ENCODE measurements at regions not wholly inside any gene's neighbourhood (a gene's known extent, or its start where the extent isn't known, plus 50 kb on each side); places are given as distances from the start of the nearest gene placed in this dataset.

GRCh38 chr14:31970744-31971143 lies 106.4 kb upstream of the ARHGAP5 start:
- TF ChIP-seq ZNF565 (CRISPR knock-in tag; conservative IDR thresholded peaks at IDR 0.05; ENCODE audit: low read depth), result no peak
- TF ChIP-seq ZFP30 (CRISPR knock-in tag; IDR thresholded peaks at IDR 0.05), result no peak
- no peak for TF ChIP-seq CSDC2 (CRISPR knock-in tag; IDR thresholded peaks at IDR 0.05)
- ATAC-seq, result no peak

DNA sequence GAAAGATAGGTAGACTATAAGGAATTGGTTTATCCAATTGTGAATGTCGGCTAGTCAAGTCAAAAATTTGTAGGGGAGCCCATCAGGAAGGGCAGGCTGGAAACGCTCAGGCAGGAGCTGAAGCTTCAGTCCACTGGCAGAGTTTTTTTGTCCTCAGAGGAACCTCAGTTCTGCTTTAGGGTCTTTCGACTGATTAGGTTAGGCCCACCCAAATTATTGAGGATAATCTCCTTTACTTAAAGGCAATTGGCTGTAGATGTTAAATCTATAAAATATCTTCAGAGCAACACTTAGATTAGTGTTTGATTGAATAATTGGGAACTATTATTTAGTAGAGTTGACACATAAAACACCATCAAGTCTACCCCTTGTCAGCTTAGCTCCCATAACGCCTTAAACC lies 105.5 kb upstream of the ARHGAP5 start:
- TF ChIP-seq ZNF565 (CRISPR knock-in tag; conservative IDR thresholded peaks at IDR 0.05; ENCODE audit: low read depth) (no peak), ZC3H10 (CRISPR knock-in tag; IDR thresholded peaks at IDR 0.05) (no peak), CSDC2 (CRISPR knock-in tag; IDR thresholded peaks at IDR 0.05) (no peak), ZFP30 (CRISPR knock-in tag; IDR thresholded peaks at IDR 0.05) (no peak), ZNF70 (CRISPR knock-in tag; IDR thresholded peaks at IDR 0.05) (no peak), ESRRG (CRISPR knock-in tag; IDR thresholded peaks at IDR 0.05) (no peak), ARNTL (CRISPR knock-in tag; IDR thresholded peaks at IDR 0.05; ENCODE audit: borderline replicate concordance, low read depth) (no peak), GLIS3 (CRISPR knock-in tag; IDR thresholded peaks at IDR 0.05) (no peak), ZNF8 (CRISPR knock-in tag; IDR thresholded peaks at IDR 0.05) (no peak), PPARA (CRISPR knock-in tag; IDR thresholded peaks at IDR 0.05; ENCODE audit: borderline replicate concordance) (no peak)
- TF ChIP-seq, protein P1, sequence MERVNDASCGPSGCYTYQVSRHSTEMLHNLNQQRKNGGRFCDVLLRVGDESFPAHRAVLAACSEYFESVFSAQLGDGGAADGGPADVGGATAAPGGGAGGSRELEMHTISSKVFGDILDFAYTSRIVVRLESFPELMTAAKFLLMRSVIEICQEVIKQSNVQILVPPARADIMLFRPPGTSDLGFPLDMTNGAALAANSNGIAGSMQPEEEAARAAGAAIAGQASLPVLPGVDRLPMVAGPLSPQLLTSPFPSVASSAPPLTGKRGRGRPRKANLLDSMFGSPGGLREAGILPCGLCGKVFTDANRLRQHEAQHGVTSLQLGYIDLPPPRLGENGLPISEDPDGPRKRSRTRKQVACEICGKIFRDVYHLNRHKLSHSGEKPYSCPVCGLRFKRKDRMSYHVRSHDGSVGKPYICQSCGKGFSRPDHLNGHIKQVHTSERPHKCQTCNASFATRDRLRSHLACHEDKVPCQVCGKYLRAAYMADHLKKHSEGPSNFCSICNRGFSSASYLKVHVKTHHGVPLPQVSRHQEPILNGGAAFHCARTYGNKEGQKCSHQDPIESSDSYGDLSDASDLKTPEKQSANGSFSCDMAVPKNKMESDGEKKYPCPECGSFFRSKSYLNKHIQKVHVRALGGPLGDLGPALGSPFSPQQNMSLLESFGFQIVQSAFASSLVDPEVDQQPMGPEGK (CRISPR knock-in tag; IDR thresholded peaks at IDR 0.05; ENCODE audit: borderline replicate concordance), result no peak
- ATAC-seq, result no peak

GRCh38 chr14:31977001-31977556 lies 100.0 kb upstream of the ARHGAP5 start:
- no peak for TF ChIP-seq CSRNP3 (CRISPR knock-in tag; IDR thresholded peaks at IDR 0.05)
- TF ChIP-seq ZC3H10 (CRISPR knock-in tag; IDR thresholded peaks at IDR 0.05), result no peak
- TF ChIP-seq OSR1 (CRISPR knock-in tag; IDR thresholded peaks at IDR 0.05), result no peak
- TF ChIP-seq PPARA (CRISPR knock-in tag; IDR thresholded peaks at IDR 0.05; ENCODE audit: borderline replicate concordance), result no peak
- TF ChIP-seq ZNF8 (CRISPR knock-in tag; IDR thresholded peaks at IDR 0.05), result no peak
- TF ChIP-seq GLIS3 (CRISPR knock-in tag; IDR thresholded peaks at IDR 0.05), result 0 out of 2 replicates have a peak, but pooled peaks have one; percentile 44
- TF ChIP-seq ZNF70 (CRISPR knock-in tag; IDR thresholded peaks at IDR 0.05), result no peak
- TF ChIP-seq RARB (CRISPR knock-in tag; IDR thresholded peaks at IDR 0.05), result no peak
- TF ChIP-seq CSDC2 (CRISPR knock-in tag; IDR thresholded peaks at IDR 0.05), result no peak
- no peak for TF ChIP-seq SNAI2 (CRISPR knock-in tag; IDR thresholded peaks at IDR 0.05)
- TF ChIP-seq TSHZ2 (CRISPR knock-in tag; IDR thresholded peaks at IDR 0.05), result peak; percentile 59; the same call in 1 of the 2 replicates
- no peak for TF ChIP-seq BACH2 (CRISPR knock-in tag; IDR thresholded peaks at IDR 0.05; ENCODE audit: borderline replicate concordance)
- no peak for TF ChIP-seq ZFP30 (CRISPR knock-in tag; IDR thresholded peaks at IDR 0.05)
- TF ChIP-seq TCF4 (CRISPR knock-in tag; IDR thresholded peaks at IDR 0.05; ENCODE audit: borderline replicate concordance), result peak; percentile 90
- TF ChIP-seq ZFP3 (CRISPR knock-in tag; IDR thresholded peaks at IDR 0.05), result no peak
- TF ChIP-seq CREB5 (CRISPR knock-in tag; IDR thresholded peaks at IDR 0.05; ENCODE audit: low read depth), result no peak
- no peak for ATAC-seq

DNA sequence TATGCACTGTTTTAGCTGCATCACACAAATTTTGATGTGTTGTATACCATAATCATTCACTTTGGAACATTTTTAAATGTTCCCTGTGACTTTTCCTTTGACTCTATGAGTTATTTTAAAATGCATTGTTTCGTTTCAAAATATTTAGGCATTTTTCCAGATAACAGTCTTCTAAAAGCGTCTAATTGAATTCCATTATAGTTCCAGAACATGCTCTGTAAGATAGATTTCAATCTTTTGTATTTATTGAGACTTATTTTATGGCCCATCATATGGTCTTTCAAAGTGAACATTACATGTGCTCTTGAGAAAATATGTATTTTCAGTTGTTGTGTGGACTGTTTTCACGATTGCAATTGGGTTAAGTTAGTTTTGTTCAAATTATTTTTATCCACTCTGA lies 98.7 kb upstream of the ARHGAP5 start:
- TF ChIP-seq CSRNP3 (CRISPR knock-in tag; IDR thresholded peaks at IDR 0.05), result 0 out of 2 replicates have a peak, but pooled peaks have one; percentile 21
- TF ChIP-seq POU6F1 (CRISPR knock-in tag; IDR thresholded peaks at IDR 0.05; ENCODE audit: borderline replicate concordance, low read depth), result no peak
- TF ChIP-seq TCF4 (CRISPR knock-in tag; IDR thresholded peaks at IDR 0.05; ENCODE audit: borderline replicate concordance), result peak; percentile 68; the same call in 1 of the 2 replicates
- peak; percentile 98 for TF ChIP-seq ISL1 (CRISPR knock-in tag; IDR thresholded peaks at IDR 0.05)
- no peak for ATAC-seq
